Skin of body (tissue), 1 donor: ENCODE measurements at regions not wholly inside any gene's neighbourhood (a gene's known extent, or its start where the extent isn't known, plus 50 kb on each side); places are given as distances from the start of the nearest gene placed in this dataset.

ENCODE experiments used
- DNase-seq: peaks from one replicate; lab custom pipeline; 2025; lab: John Stamatoyannopoulos, UW

GRCh38 chr9:6703898-6704639 is 53.7 kb upstream of the KDM4C start:
- DNase-seq: peak; percentile 57

- no peak for DNase-seq
Observed at GRCh38 chr9:6702707-6703106, 55.1 kb upstream of the KDM4C start.

- no peak for DNase-seq
Observed at GRCh38 chr9:6696178-6696577, 50.6 kb upstream of the GLDC start.

GRCh38 chr9:6695121-6695814 is 49.7 kb upstream of the GLDC start:
- no peak for DNase-seq
